Caco-2 (cell line): ENCODE measurements at regions not wholly inside any gene's neighbourhood (a gene's known extent, or its start where the extent isn't known, plus 50 kb on each side); places are given as distances from the start of the nearest gene placed in this dataset.

ENCODE experiments used
- BruUV-seq: library from RNA; stranded (reverse); fragments of 400-500 nt; replicated peaks from 2 replicates; lab custom pipeline; 2021; lab: Mats Ljungman, UMichigan
- CTCF ChIA-PET: fragments of 300-600 bp; sonication (Branson Sonifier 250); formaldehyde crosslinking; loops from one replicate; lab custom pipeline; 2022; ENCODE audit warnings: antibody characterized with exemption; lab: Charles Lee
- POLR2A ChIA-PET: fragments of 300-600 bp; sonication (Branson Sonifier 250); formaldehyde crosslinking; loops from one replicate; lab custom pipeline; 2022; ENCODE audit warnings: antibody characterized with exemption; lab: Charles Lee
- DNase-seq, 2 experiments: peaks; one replicate each; pipeline versions ENCODE4 v3.0.0 to v3.0.0-alpha.2; 2020 to 2022
- H3K27me3 ChIP-seq: replicated peaks from 2 replicates; pipeline ENCODE4 v1.6.0; 2011; ENCODE audit warnings: low read length; ENCODE audit not compliant: control insufficient read depth, insufficient read depth
- H3K36me3 ChIP-seq: 2 replicates; pipeline ENCODE4 v1.5.1; 2011; ENCODE audit warnings: low read length; ENCODE audit not compliant: control insufficient read depth, insufficient read depth
- H3K4me1 ChIP-seq: fragments of 250-450 bp; sonication (Bioruptor Pico); 2 replicates; pipeline ENCODE4 v1.5.1; 2020; ENCODE audit warnings: mild to moderate bottlenecking
- H3K4me3 ChIP-seq: 2 replicates; pipeline ENCODE4 v1.5.1; 2011; ENCODE audit warnings: low read depth, mild to moderate bottlenecking, control low read depth, low read length
- H3K9me3 ChIP-seq: fragments of 250-450 bp; sonication (Bioruptor Pico); 2 replicates; pipeline ENCODE4 v1.5.1; 2020; ENCODE audit warnings: mild to moderate bottlenecking, moderate library complexity
- H3K27ac Mint-ChIP-seq: one replicate; pipeline ENCODE4 v1.8.0; 2022; ENCODE audit warnings: mixed read lengths; ENCODE audit not compliant: unreplicated experiment
- H3K27me3 Mint-ChIP-seq: one replicate; pipeline ENCODE4 v1.8.0; 2022; ENCODE audit warnings: mixed read lengths; ENCODE audit not compliant: insufficient read depth, unreplicated experiment
- H3K36me3 Mint-ChIP-seq: one replicate; pipeline ENCODE4 v1.8.0; 2022; ENCODE audit warnings: mild to moderate bottlenecking, mixed read lengths; ENCODE audit not compliant: insufficient read depth, unreplicated experiment
- H3K4me1 Mint-ChIP-seq: one replicate; pipeline ENCODE4 v1.8.0; 2022; ENCODE audit warnings: low read depth, mixed read lengths; ENCODE audit not compliant: unreplicated experiment
- H3K4me3 Mint-ChIP-seq: one replicate; pipeline ENCODE4 v1.8.0; 2022; ENCODE audit warnings: mild to moderate bottlenecking, moderate library complexity, mixed read lengths; ENCODE audit not compliant: unreplicated experiment
- H3K9me3 Mint-ChIP-seq: one replicate; pipeline ENCODE4 v1.8.0; 2022; ENCODE audit warnings: mixed read lengths; ENCODE audit not compliant: unreplicated experiment
- intact Hi-C: fragments of 100-400 bp; cut with micrococcal nuclease; formaldehyde crosslinking; loops from one replicate; pipeline ENCODE4 v1.10.0; 2022; ENCODE audit not compliant: unreplicated experiment
- TF ChIP-seq, protein P1 (sequence below), 2 experiments: fragments of 200-600 bp in 1 of 2; IDR thresholded peaks; 1 replicate in 1 of 2; 2 replicates in 1 of 2; pipeline versions ENCODE4 v1.5.1 to v1.8.0; 2011 to 2022; ENCODE audit warnings: antibody characterized with exemption in 1 of 2, control low read depth in 1 of 2, inconsistent platforms in 1 of 2, low read depth in 1 of 2, low read length in 1 of 2, mild to moderate bottlenecking in 1 of 2, moderate library complexity in 1 of 2; ENCODE audit not compliant: insufficient read depth in 1 of 2, severe bottlenecking in 1 of 2, unreplicated experiment in 1 of 2

DNA sequence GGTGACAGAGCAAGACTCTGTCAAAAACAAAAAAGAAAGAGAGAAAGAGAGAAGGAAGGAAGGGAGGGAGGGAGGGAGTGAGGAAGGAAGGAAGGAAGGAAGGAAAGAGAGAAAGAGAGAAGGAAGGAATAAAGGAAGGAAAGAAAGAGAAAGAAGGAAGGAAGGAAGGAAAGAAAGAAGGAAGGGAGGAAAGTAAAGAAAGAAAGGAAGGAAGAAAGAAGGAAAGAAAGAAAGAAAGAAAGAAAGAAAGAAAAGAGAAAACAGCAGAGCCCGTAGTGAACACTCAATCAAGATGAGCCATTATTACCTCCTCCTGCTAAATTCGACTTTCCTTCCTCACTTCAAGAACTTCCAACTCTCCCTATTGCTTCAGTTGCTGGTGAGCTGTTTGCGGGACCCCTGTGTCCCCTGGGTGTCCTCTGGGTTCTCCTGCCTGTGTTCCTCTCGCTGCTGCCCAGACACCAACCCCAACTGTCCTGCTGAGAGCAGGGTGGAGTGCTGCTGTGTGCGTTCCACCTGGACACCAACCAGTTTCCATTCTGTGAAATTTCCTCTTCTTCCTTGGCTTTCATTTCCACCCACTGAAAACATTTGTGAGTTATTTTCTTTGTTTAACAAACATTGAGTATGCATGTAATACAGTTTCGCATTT, 266.4 kb downstream of the FAM43A start:
- POLR2A ChIA-PET: no interaction called here
- Mint-ChIP-seq H3K4me1 (peaks cover 11% of the 10 kb centered on the region), H3K27ac (no peak overlapping the region), H3K27me3 (no peaks in the 10 kb centered on the region), H3K4me3 (no peak overlapping the region), H3K9me3 (no peaks in the 10 kb centered on the region), H3K36me3 (no peaks in the 10 kb centered on the region)
- TF ChIP-seq, protein P1, sequence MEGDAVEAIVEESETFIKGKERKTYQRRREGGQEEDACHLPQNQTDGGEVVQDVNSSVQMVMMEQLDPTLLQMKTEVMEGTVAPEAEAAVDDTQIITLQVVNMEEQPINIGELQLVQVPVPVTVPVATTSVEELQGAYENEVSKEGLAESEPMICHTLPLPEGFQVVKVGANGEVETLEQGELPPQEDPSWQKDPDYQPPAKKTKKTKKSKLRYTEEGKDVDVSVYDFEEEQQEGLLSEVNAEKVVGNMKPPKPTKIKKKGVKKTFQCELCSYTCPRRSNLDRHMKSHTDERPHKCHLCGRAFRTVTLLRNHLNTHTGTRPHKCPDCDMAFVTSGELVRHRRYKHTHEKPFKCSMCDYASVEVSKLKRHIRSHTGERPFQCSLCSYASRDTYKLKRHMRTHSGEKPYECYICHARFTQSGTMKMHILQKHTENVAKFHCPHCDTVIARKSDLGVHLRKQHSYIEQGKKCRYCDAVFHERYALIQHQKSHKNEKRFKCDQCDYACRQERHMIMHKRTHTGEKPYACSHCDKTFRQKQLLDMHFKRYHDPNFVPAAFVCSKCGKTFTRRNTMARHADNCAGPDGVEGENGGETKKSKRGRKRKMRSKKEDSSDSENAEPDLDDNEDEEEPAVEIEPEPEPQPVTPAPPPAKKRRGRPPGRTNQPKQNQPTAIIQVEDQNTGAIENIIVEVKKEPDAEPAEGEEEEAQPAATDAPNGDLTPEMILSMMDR (IDR thresholded peaks at IDR 0.05; ENCODE audit: insufficient read depth in 1 of 2, low read depth in 1 of 2, low read length in 1 of 2, severe bottlenecking in 1 of 2, unreplicated experiment in 1 of 2): no peak
- no TSS peak for BruUV-seq
- H3K9me3 ChIP-seq: no peaks in the 10 kb centered on the region
- intact Hi-C loops: loop anchor here (2.0 kb wide), 1 partner anchor 81 kb away; no protein-coding TSS in a partner anchor
- H3K4me1 ChIP-seq: peaks cover 21% of the 10 kb centered on the region
- CTCF ChIA-PET: no interaction called here
- H3K36me3 ChIP-seq: no peaks in the 10 kb centered on the region
- no peak overlapping the region for H3K4me3 ChIP-seq
- DNase-seq: no peak
- no peaks in the 10 kb centered on the region for H3K27me3 ChIP-seq

- no peaks in the 10 kb centered on the region for H3K9me3 ChIP-seq
- no peaks in the 10 kb centered on the region for H3K36me3 ChIP-seq
- DNase-seq: peak; percentile 47 to 68
- Mint-ChIP-seq H3K9me3 (no peaks in the 10 kb centered on the region), H3K36me3 (no peaks in the 10 kb centered on the region), H3K4me3 (no peak overlapping the region), H3K4me1 (peaks cover 11% of the 10 kb centered on the region), H3K27me3 (no peaks in the 10 kb centered on the region), H3K27ac (peak overlapping the region; percentile 3)
- no peaks in the 10 kb centered on the region for H3K27me3 ChIP-seq
- intact Hi-C loops: loop anchor here (2.0 kb wide), 1 partner anchor 82 kb away; no protein-coding TSS in a partner anchor
- no peak overlapping the region for H3K4me3 ChIP-seq
- H3K4me1 ChIP-seq: peaks cover 21% of the 10 kb centered on the region
- TF ChIP-seq, protein P1 (IDR thresholded peaks at IDR 0.05; ENCODE audit: insufficient read depth in 1 of 2, low read depth in 1 of 2, low read length in 1 of 2, severe bottlenecking in 1 of 2, unreplicated experiment in 1 of 2): no peak
- POLR2A ChIA-PET: no interaction called here
- BruUV-seq: no TSS peak
- CTCF ChIA-PET: interaction anchor here (1.7 to 2.2 kb wide), 2 partner anchors 32 to 270 kb away, joined by 6 to 20 read pairs; no protein-coding TSS in a partner anchor
Observed at GRCh38 chr3:194952841-194953241, 267.2 kb downstream of the FAM43A start.

GRCh38 chr3:194953291-194953690, 267.6 kb downstream of the FAM43A start:
- BruUV-seq: no TSS peak
- CTCF ChIA-PET: interaction anchor here (1.7 to 2.2 kb wide), 2 partner anchors 32 to 271 kb away, joined by 6 to 20 read pairs; no protein-coding TSS in a partner anchor
- no peaks in the 10 kb centered on the region for H3K27me3 ChIP-seq
- no peak overlapping the region for H3K4me3 ChIP-seq
- peaks cover 21% of the 10 kb centered on the region for H3K4me1 ChIP-seq
- TF ChIP-seq, protein P1 (IDR thresholded peaks at IDR 0.05; ENCODE audit: insufficient read depth in 1 of 2, low read depth in 1 of 2, low read length in 1 of 2, severe bottlenecking in 1 of 2, unreplicated experiment in 1 of 2): no peak
- intact Hi-C loops: loop anchor here (2.0 kb wide), 1 partner anchor 82 kb away; no protein-coding TSS in a partner anchor
- no peaks in the 10 kb centered on the region for H3K9me3 Mint-ChIP-seq
- no peak for DNase-seq
- peaks cover 11% of the 10 kb centered on the region for H3K4me1 Mint-ChIP-seq
- peak overlapping the region; percentile 3 for H3K27ac Mint-ChIP-seq
- no peaks in the 10 kb centered on the region for H3K27me3 Mint-ChIP-seq
- H3K9me3 ChIP-seq: no peaks in the 10 kb centered on the region
- POLR2A ChIA-PET: no interaction called here
- H3K36me3 ChIP-seq: no peaks in the 10 kb centered on the region
- H3K4me3 Mint-ChIP-seq: no peak overlapping the region
- no peaks in the 10 kb centered on the region for H3K36me3 Mint-ChIP-seq
